ENCODE measurements at regions not wholly inside any gene's neighbourhood (a gene's known extent, or its start where the extent isn't known, plus 50 kb on each side); places are given as distances from the start of the nearest gene placed in this dataset.
A peak's percentile ranks its signal among the peaks of the same experiment; 100 is the strongest.

- no peak for DNase-seq (ENCODE audit: low read depth in 2 of 3, low spot score in 2 of 3)
Observed at GRCh38 chr4:185862340-185862739, 50.3 kb upstream of the SORBS2 start.

- no peak for DNase-seq (ENCODE audit: low read depth in 2 of 3, low spot score in 2 of 3)
Observed at GRCh38 chr4:185863946-185864345, 52.0 kb upstream of the SORBS2 start.

DNA sequence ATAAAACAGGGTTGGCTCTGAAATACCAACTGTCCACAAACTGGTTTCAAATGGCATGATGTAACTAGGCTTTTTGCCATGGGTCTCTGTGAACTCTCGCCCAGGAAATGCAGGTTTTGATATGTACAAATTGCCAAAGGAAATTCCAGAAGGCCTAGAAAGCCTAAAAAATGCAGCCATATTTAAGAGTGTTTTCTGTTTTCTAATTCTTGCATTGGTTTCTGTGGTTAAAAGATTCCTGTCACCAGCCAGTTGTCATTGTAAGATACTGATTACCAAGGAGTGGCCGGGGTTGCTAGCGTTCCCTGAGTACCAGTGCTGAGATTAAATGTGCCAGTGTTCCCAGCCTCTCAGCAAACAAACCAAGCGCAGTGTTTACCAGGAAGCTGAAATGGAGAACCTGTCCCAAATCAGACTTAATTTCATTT, 53.9 kb upstream of the SORBS2 start:
- no peak for DNase-seq (ENCODE audit: low read depth in 2 of 3, low spot score in 2 of 3)

- DNase-seq (ENCODE audit: low read depth in 2 of 3, low spot score in 2 of 3) = no peak
Observed at GRCh38 chr4:185867770-185868169, 55.8 kb upstream of the SORBS2 start.

- no peak for DNase-seq (ENCODE audit: low read depth in 2 of 3, low spot score in 2 of 3)
Observed at GRCh38 chr4:185868983-185869382, 57.0 kb upstream of the SORBS2 start.

GRCh38 chr4:185869427-185869826, 57.4 kb upstream of the SORBS2 start:
- DNase-seq (ENCODE audit: low read depth in 2 of 3, low spot score in 2 of 3) = no peak

- DNase-seq (ENCODE audit: low read depth in 2 of 3, low spot score in 2 of 3) = no peak
Observed at GRCh38 chr4:185870366-185870765, 58.4 kb upstream of the SORBS2 start.

DNA sequence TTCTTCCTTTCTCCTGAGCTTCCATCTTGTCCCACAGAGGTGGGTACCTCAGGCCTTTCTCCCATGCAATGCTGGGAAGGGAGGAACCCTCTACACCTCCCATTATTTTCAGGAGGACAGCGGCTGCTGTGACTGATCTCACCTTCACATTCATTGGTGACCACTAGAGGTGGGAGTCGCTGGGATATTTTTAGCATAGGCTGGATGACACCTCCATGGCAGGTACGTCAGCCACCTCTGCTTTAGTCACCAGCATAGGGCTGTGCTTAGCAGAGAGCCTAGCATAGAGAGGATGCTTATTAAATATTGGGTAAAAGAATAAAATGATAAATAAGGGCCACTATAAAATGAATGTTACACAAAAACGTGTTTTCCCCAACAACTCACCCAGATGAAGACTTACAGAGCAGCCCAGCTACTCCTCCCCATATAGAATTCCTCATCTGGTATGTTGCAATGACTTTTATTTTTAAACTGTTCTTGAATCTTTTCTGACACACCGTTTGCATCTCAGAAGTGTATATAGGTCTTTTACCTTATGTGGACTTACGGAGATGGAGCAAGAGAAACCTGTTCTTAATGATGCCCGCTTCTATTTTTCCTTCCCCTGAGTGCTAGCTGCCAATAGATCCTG, 60.9 kb upstream of the SORBS2 start:
- no peak for DNase-seq (ENCODE audit: low read depth in 2 of 3, low spot score in 2 of 3)

DNA sequence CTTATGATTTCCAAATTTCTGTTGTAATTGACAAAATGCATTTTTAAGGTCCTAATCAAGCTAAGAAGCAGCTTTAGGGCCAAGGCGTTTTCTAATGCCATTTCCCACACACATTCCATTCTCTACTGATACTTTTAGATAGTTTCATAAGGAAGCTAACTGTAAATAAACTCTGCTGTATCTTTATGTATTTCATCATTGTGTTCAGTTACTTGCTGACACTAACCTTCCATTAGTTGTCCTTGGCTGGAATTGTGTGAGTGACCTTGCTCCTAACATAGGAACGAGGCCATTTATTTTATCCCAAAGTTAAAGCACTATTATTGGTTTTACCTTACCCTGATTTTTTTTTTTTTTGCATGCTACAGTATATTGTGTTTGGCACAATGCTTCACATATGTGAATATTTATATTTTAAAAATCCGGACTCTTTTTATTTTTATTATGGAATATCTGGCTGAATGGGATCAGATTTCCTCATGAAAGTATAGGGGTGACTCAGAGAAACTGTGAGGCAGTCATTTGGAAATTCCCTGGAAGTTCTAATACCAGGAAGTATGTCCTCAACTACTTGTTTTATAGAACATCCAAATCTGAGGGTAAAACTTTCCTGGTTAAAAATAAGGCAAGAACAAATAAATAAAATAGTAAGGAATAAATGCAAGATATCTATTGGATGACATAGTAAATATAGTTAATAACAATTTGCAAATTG, 62.7 kb upstream of the SORBS2 start:
- no peak for DNase-seq (ENCODE audit: low read depth in 2 of 3, low spot score in 2 of 3)

DNA sequence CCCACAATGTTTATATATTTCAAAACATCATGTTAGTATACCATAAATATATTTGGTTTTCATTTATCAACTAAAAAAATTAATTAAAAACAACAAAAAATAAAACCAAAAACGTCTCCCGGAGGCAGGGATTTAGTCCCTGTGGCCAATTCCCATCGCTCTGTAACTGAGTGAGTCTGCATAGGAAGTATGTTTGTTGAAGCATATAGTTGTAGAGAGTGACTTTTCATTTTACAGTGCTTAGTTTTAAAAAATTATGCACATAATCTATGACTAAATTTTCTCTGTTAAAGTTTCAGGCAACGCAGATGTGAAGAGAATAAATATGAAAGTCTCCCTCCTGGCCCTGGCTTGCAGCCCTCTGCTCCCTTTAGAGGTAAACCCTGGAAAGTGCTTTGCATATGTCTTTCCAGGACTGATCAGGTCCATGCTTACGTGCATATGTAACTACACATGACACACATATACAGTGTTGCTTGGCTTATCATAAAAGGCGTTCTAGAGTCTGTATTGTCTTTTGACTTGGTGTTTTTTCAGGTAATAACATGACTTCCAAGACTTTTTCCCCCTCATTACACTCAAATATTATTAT, 63.4 kb upstream of the SORBS2 start:
- DNase-seq (ENCODE audit: low read depth in 2 of 3, low spot score in 2 of 3) = no peak

DNA sequence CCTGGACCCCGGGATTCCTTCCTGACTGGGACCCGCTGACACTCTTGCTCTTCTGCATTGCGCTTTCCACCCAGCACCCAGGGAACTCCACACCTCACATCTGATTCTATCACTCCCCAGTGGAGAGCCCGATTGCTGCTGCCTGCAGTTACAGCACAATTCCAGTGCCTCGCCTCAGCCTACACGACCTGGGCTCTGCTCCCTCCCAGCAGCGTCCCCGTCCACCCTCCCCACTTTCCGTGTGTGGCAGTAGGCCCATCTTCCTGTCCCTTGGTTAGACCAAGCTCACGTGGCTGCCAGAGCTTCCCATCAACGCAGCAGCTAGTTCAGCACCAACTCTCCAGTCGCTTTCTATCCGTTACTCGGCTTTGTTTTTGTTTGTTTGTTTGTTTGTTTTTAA, 66.6 kb upstream of the SORBS2 start:
- DNase-seq (ENCODE audit: low read depth in 2 of 3, low spot score in 2 of 3) = no peak

DNA sequence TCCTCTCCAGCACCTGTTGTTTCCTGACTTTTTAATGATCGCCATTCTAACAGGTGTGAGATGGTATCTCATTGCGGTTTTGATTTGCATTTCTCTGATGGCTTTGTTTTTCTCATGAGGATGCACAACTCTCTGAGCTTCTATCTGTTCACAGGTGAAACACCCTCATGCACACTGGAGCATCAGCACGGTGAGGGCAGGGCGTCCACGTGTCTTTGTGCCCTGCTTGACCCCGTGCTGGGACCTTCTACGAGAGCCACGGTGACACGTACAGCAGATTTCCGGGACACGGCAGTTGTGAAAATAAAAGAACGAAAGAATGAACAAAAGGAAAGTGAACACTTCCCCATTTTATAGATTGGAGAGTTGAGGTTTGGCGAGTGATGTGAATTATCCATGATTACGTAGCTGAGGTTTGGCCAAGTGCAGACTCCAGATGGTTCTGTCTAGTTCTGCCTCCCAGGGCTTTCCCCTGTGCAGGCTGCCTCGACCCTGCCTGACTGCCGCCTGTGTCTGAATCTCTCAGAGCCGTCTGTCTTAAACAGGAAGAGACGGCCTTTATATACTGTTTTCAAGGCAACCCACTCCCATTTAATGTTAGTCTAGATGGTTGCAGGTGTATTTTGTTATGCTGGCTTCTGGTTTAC, 67.8 kb upstream of the SORBS2 start:
- no peak for DNase-seq (ENCODE audit: low read depth in 2 of 3, low spot score in 2 of 3)

- DNase-seq (ENCODE audit: low read depth in 2 of 3, low spot score in 2 of 3) = no peak
Observed at GRCh38 chr4:185880571-185880970, 68.6 kb upstream of the SORBS2 start.

- DNase-seq (ENCODE audit: low read depth in 2 of 3, low spot score in 2 of 3) = no peak
Observed at GRCh38 chr4:185881430-185881829, 69.4 kb upstream of the SORBS2 start.

DNA sequence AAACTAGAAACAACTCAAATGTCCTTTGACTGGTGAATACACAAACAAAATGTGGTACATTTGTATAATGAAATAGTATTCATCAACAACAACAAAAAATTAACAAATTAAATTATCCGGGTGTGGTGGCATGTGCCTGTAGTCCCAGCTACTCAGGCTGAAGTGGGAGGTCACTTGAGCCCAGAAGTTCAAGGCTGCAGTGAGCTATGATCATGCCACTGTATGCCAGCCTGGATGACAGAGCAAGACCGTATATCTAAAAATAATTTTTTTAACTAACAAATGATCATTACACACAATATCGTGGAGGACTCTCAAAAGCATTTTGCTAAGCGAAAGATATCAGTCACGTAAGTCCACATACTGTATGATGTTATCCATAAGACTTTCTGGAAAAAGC, 71.6 kb upstream of the SORBS2 start:
- no peak for DNase-seq (ENCODE audit: low read depth in 2 of 3, low spot score in 2 of 3)

GRCh38 chr4:185885075-185885474, 73.1 kb upstream of the SORBS2 start:
- DNase-seq (ENCODE audit: low read depth in 2 of 3, low spot score in 2 of 3) = no peak

- no peak for DNase-seq (ENCODE audit: low read depth in 2 of 3, low spot score in 2 of 3)
Observed at GRCh38 chr4:185885604-185886003, 73.6 kb upstream of the SORBS2 start.

- peak in 1 of 3 donors; percentile 42 for DNase-seq (ENCODE audit: low read depth in 2 of 3, low spot score in 2 of 3)
Observed at GRCh38 chr4:185886832-185887524, 75.0 kb upstream of the SORBS2 start.

GRCh38 chr4:185888676-185889075, 76.7 kb upstream of the SORBS2 start:
- DNase-seq (ENCODE audit: low read depth in 2 of 3, low spot score in 2 of 3) = no peak

GRCh38 chr4:185889585-185889984, 77.6 kb upstream of the SORBS2 start:
- DNase-seq (ENCODE audit: low read depth in 2 of 3, low spot score in 2 of 3) = no peak

- no peak for DNase-seq (ENCODE audit: low read depth in 2 of 3, low spot score in 2 of 3)
Observed at GRCh38 chr4:185890196-185890595, 78.2 kb upstream of the SORBS2 start.

Measured in hematopoietic multipotent progenitor cell (in vitro differentiated cells).